ENCODE measurements at regions not wholly inside any gene's neighbourhood (a gene's known extent, or its start where the extent isn't known, plus 50 kb on each side); places are given as distances from the start of the nearest gene placed in this dataset.

GRCh38 chrX:104391906-104392305 is 137.2 kb upstream of the ESX1 start:
- no peaks in the 10 kb centered on the region for H3K9me3 ChIP-seq (ENCODE audit: low read length)
- H2AFZ ChIP-seq (ENCODE audit: low read depth, low read length), result no peak overlapping the region
- no peaks in the 10 kb centered on the region for H3K9me2 ChIP-seq (ENCODE audit: insufficient read depth, low read length)
- TF ChIP-seq POLR2AphosphoS5 (IDR thresholded peaks at IDR 0.05) (no peak), EP300 (conservative IDR thresholded peaks at IDR 0.05; ENCODE audit: poor library complexity, severe bottlenecking) (no peak), RAD21 (conservative IDR thresholded peaks at IDR 0.05) (no peak), MXI1 (conservative IDR thresholded peaks at IDR 0.05; ENCODE audit: poor library complexity, severe bottlenecking) (no peak), TAF1 (IDR thresholded peaks at IDR 0.05; ENCODE audit: low read depth) (no peak), EZH2 (IDR thresholded peaks at IDR 0.05; ENCODE audit: borderline replicate concordance, insufficient read depth, low read length, poor library complexity, severe bottlenecking) (no peak)
- TF ChIP-seq, protein P1, sequence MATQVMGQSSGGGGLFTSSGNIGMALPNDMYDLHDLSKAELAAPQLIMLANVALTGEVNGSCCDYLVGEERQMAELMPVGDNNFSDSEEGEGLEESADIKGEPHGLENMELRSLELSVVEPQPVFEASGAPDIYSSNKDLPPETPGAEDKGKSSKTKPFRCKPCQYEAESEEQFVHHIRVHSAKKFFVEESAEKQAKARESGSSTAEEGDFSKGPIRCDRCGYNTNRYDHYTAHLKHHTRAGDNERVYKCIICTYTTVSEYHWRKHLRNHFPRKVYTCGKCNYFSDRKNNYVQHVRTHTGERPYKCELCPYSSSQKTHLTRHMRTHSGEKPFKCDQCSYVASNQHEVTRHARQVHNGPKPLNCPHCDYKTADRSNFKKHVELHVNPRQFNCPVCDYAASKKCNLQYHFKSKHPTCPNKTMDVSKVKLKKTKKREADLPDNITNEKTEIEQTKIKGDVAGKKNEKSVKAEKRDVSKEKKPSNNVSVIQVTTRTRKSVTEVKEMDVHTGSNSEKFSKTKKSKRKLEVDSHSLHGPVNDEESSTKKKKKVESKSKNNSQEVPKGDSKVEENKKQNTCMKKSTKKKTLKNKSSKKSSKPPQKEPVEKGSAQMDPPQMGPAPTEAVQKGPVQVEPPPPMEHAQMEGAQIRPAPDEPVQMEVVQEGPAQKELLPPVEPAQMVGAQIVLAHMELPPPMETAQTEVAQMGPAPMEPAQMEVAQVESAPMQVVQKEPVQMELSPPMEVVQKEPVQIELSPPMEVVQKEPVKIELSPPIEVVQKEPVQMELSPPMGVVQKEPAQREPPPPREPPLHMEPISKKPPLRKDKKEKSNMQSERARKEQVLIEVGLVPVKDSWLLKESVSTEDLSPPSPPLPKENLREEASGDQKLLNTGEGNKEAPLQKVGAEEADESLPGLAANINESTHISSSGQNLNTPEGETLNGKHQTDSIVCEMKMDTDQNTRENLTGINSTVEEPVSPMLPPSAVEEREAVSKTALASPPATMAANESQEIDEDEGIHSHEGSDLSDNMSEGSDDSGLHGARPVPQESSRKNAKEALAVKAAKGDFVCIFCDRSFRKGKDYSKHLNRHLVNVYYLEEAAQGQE (IDR thresholded peaks at IDR 0.05; ENCODE audit: borderline replicate concordance), result no peak
- H3K9ac ChIP-seq (ENCODE audit: low read length), result no peak overlapping the region
- no peaks in the 10 kb centered on the region for H3K79me2 ChIP-seq (replicated peaks; ENCODE audit: insufficient read depth, low read length)
- no peak overlapping the region for H3K4me3 ChIP-seq (ENCODE audit: low read length)
- H3K27ac ChIP-seq (ENCODE audit: low read length), result no peak overlapping the region
- no peaks in the 10 kb centered on the region for H3K27me3 ChIP-seq (ENCODE audit: insufficient read depth, low read depth, low read length)
- no peaks in the 10 kb centered on the region for H3K36me3 ChIP-seq (ENCODE audit: insufficient read depth, low read length)
- no peaks in the 10 kb centered on the region for H4K20me1 ChIP-seq (ENCODE audit: insufficient read depth)
- H3K4me2 ChIP-seq (ENCODE audit: low read length), result no peak overlapping the region
- H3F3A ChIP-seq (ENCODE audit: insufficient read depth, low read length, poor library complexity, severe bottlenecking), result no peaks in the 10 kb centered on the region

- Histone ChIP-seq H3F3A (ENCODE audit: insufficient read depth, low read length, poor library complexity, severe bottlenecking) (no peaks in the 10 kb centered on the region), H4K20me1 (ENCODE audit: insufficient read depth) (no peaks in the 10 kb centered on the region), H2AFZ (ENCODE audit: low read depth, low read length) (no peak overlapping the region), H3K27ac (ENCODE audit: low read length) (no peak overlapping the region), H3K4me3 (ENCODE audit: low read length) (no peak overlapping the region), H3K79me2 (replicated peaks; ENCODE audit: insufficient read depth, low read length) (no peaks in the 10 kb centered on the region), H3K27me3 (ENCODE audit: insufficient read depth, low read depth, low read length) (no peaks in the 10 kb centered on the region), H3K9me2 (ENCODE audit: insufficient read depth, low read length) (no peaks in the 10 kb centered on the region), H3K36me3 (ENCODE audit: insufficient read depth, low read length) (no peaks in the 10 kb centered on the region), H3K9ac (ENCODE audit: low read length) (no peak overlapping the region), H3K9me3 (ENCODE audit: low read length) (no peaks in the 10 kb centered on the region), H3K4me2 (ENCODE audit: low read length) (no peak overlapping the region)
- TF ChIP-seq RAD21 (conservative IDR thresholded peaks at IDR 0.05), result no peak
- TF ChIP-seq EZH2 (IDR thresholded peaks at IDR 0.05; ENCODE audit: borderline replicate concordance, insufficient read depth, low read length, poor library complexity, severe bottlenecking), result no peak
Measured at GRCh38 chrX:104376937-104377336, 122.2 kb upstream of the ESX1 start.

DNA sequence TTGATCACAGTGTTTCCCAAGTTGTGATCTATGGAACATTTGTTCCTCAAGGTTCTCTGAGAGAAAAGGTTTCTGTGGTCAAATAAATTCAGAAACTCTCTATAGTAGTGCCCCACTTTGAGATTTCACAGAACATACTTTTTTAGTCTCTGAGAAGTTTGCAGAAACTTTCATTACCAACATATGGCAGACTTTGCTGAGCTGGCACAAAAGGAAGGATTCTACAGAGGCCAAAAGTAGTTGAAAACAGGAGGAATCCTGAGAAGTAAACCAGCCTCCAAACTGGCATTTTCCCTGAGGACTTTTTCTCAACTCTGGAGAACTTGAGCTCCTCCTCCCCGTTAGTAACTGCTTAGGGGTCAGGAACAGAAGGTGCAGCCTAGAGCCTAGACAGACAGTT is 117.8 kb upstream of the ESX1 start:
- H3K36me3 ChIP-seq (ENCODE audit: insufficient read depth, low read length), result no peaks in the 10 kb centered on the region
- no peaks in the 10 kb centered on the region for H3K9me3 ChIP-seq (ENCODE audit: low read length)
- H2AFZ ChIP-seq (ENCODE audit: low read depth, low read length), result no peak overlapping the region
- H3K4me2 ChIP-seq (ENCODE audit: low read length), result no peak overlapping the region
- no peak for TF ChIP-seq MXI1 (conservative IDR thresholded peaks at IDR 0.05; ENCODE audit: poor library complexity, severe bottlenecking)
- TF ChIP-seq, protein P1 (IDR thresholded peaks at IDR 0.05; ENCODE audit: borderline replicate concordance), result no peak
- no peak for TF ChIP-seq RAD21 (conservative IDR thresholded peaks at IDR 0.05)
- no peak for TF ChIP-seq EP300 (conservative IDR thresholded peaks at IDR 0.05; ENCODE audit: poor library complexity, severe bottlenecking)
- no peak for TF ChIP-seq SMC3 (conservative IDR thresholded peaks at IDR 0.05; ENCODE audit: poor library complexity)
- TF ChIP-seq EZH2 (IDR thresholded peaks at IDR 0.05; ENCODE audit: borderline replicate concordance, insufficient read depth, low read length, poor library complexity, severe bottlenecking), result no peak
- no peak for TF ChIP-seq TAF1 (IDR thresholded peaks at IDR 0.05; ENCODE audit: low read depth)
- no peak overlapping the region for H3K27ac ChIP-seq (ENCODE audit: low read length)
- H3F3A ChIP-seq (ENCODE audit: insufficient read depth, low read length, poor library complexity, severe bottlenecking), result no peaks in the 10 kb centered on the region
- H3K4me3 ChIP-seq (ENCODE audit: low read length), result no peak overlapping the region
- H3K27me3 ChIP-seq (ENCODE audit: insufficient read depth, low read depth, low read length), result no peaks in the 10 kb centered on the region
- no peaks in the 10 kb centered on the region for H3K79me2 ChIP-seq (replicated peaks; ENCODE audit: insufficient read depth, low read length)
- no peak overlapping the region for H3K9ac ChIP-seq (ENCODE audit: low read length)
- no peaks in the 10 kb centered on the region for H4K20me1 ChIP-seq (ENCODE audit: insufficient read depth)
- no peaks in the 10 kb centered on the region for H3K9me2 ChIP-seq (ENCODE audit: insufficient read depth, low read length)
